Lower leg skin (tissue), 3 donors: ENCODE measurements at regions not wholly inside any gene's neighbourhood (a gene's known extent, or its start where the extent isn't known, plus 50 kb on each side); places are given as distances from the start of the nearest gene placed in this dataset.
"Not testable (repeated sequence)": the region's sequence is repeated elsewhere in the genome, so short reads cannot be mapped to it uniquely, and the experiment has no call there.

Source experiments
- CTCF ChIP-seq, 3 donors: fragments of 450-650 bp; IDR thresholded peaks; one replicate each; pipeline ENCODE4 v1.5.1; 2016; ENCODE audit warnings: antibody characterized with exemption in 3 of 3, mild to moderate bottlenecking in 3 of 3, moderate library complexity in 2 of 3
- POLR2A ChIP-seq, 2 donors: fragments of 450-650 bp; IDR thresholded peaks; one replicate each; pipeline ENCODE4 v1.6.1; 2016 to 2017; ENCODE audit warnings: antibody characterized with exemption in 2 of 2, mild to moderate bottlenecking in 1 of 2, moderate library complexity in 1 of 2

GRCh38 chr5:99509064-99509463, 580.3 kb upstream of the CHD1 start:
- TF ChIP-seq CTCF, POLR2A (IDR thresholded peaks at IDR 0.05): not testable (repeated sequence)
